GM19324 (cell line): ENCODE measurements at regions not wholly inside any gene's neighbourhood (a gene's known extent, or its start where the extent isn't known, plus 50 kb on each side); places are given as distances from the start of the nearest gene placed in this dataset.

Experiments used
- ATAC-seq: cut with Tn5 transposase; IDR thresholded peaks from one replicate; pipeline ENCODE4 v1.9.1; 2021; ENCODE audit warnings: mild to moderate bottlenecking, moderate library complexity; ENCODE audit not compliant: unreplicated experiment, low FRiP score

DNA sequence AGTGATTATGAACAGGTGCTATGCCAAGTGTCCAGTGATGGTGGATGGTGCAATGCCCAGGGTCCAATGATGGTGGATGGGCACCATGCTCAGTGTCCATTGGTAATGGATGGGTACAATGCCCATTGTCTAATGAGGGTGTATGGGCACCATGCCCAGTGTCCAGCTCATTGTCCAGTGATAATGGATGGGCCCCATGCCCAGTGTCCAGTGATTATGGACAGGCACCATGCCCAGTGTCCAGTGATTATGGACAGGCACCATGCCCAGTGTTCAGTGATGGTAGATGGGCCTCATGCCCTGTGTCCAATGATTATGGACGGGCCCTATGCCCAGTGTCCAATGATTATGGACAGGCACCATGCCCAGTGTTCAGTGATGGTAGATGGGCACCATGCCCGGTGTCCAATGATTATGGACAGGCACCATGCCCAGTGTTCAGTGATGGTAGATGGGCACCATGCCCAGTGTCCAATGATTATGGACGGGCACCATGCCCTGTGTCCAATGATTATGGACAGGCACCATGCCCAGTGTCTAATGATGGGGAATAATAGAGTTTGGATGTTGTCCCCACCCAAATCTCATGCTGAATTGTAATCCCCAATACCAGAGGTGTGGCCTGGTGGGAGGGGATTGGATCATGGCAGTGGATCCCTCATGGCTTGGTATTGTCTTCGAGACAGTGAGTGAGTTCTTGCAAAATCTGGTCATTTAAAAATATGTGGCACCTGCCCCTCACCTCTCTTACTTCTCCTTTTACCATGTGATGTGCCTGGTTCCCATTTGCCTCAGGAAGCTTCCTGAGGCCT lies 87.8 kb downstream of the ANKRD10 start:
- ATAC-seq, result no peak
